Panc1 (cell line): ENCODE measurements at regions not wholly inside any gene's neighbourhood (a gene's known extent, or its start where the extent isn't known, plus 50 kb on each side); places are given as distances from the start of the nearest gene placed in this dataset.

Experiments used
- CTCF ChIP-seq: fragments of 450-650 bp; IDR thresholded peaks from 2 replicates; pipeline ENCODE4 v1.5.1; 2017; ENCODE audit warnings: mild to moderate bottlenecking
- POLR2AphosphoS5 ChIP-seq: IDR thresholded peaks from 2 replicates; pipeline ENCODE4 v1.6.1; 2012; ENCODE audit warnings: mild to moderate bottlenecking, low read depth, low read length, moderate library complexity
- REST ChIP-seq, 2 experiments: IDR thresholded peaks; 2 replicates each; pipeline ENCODE4 v1.6.1; 2011 to 2012; ENCODE audit warnings: low read depth in 2 of 2, control low read depth in 1 of 2, low read length in 1 of 2, mild to moderate bottlenecking in 1 of 2, moderate library complexity in 1 of 2; ENCODE audit not compliant: insufficient read depth in 1 of 2
- SIN3A ChIP-seq: IDR thresholded peaks from 2 replicates; pipeline ENCODE4 v1.6.1; 2012; ENCODE audit warnings: low read depth, mild to moderate bottlenecking, low read length, moderate library complexity, borderline replicate concordance; ENCODE audit not compliant: insufficient read depth
- TCF7L2 ChIP-seq: IDR thresholded peaks from 2 replicates; pipeline ENCODE4 v1.6.1; 2011; ENCODE audit warnings: mild to moderate bottlenecking, low read depth, low read length, inconsistent platforms

GRCh38 chr9:134234001-134234660, 69.8 kb upstream of the RNU6ATAC start:
- TF ChIP-seq POLR2AphosphoS5 (no peak), CTCF (no peak), TCF7L2 (no peak), SIN3A (no peak), REST (IDR thresholded peaks at IDR 0.05; ENCODE audit: insufficient read depth in 1 of 2, low read depth in 2 of 2, low read length in 1 of 2) (no peak)
